DOHH2 (cell line): ENCODE measurements at regions not wholly inside any gene's neighbourhood (a gene's known extent, or its start where the extent isn't known, plus 50 kb on each side); places are given as distances from the start of the nearest gene placed in this dataset.

Experiments
- EZH2phosphoT487 ChIP-seq: fragments of 200-600 bp; sonication (generic); IDR thresholded peaks from 2 replicates; pipeline ENCODE4 v1.6.1; 2017; ENCODE audit warnings: borderline replicate concordance, mild to moderate bottlenecking, antibody characterized with exemption, low read length, moderate library complexity, mixed read lengths
- TF ChIP-seq, protein P1 (sequence below): fragments of 200-600 bp; sonication (generic); IDR thresholded peaks from one replicate; pipeline ENCODE4 v1.5.1; 2014; ENCODE audit warnings: antibody characterized with exemption, mild to moderate bottlenecking, low read depth, low read length; ENCODE audit not compliant: poor library complexity, severe bottlenecking

DNA sequence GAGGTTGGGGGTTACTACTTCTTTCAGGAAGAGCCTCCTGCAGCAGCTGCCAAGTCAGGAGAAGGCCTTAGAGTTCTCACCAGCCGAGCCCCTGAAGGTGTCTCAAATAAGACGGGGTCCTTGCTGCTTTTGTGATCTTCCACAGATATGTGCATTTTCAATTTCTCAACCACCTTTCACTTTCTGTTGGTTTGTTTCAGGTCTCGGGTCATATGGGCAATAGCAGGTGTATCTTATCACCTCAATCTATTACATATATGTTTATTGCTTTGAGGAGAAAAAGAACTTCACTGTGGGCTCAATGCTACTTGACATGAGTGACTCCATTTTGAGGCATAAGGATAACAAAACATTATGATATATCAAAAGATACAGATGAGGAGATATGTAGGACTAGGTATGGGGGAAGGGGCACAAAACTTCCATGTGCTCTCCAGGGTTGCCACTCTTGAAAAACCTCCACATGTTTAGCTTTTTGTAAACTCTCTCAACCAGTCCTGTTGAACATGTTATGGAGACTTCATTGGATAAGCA, 1171.4 kb upstream of the ADGRL2 start:
- no peak for TF ChIP-seq EZH2phosphoT487
- TF ChIP-seq, protein P1, sequence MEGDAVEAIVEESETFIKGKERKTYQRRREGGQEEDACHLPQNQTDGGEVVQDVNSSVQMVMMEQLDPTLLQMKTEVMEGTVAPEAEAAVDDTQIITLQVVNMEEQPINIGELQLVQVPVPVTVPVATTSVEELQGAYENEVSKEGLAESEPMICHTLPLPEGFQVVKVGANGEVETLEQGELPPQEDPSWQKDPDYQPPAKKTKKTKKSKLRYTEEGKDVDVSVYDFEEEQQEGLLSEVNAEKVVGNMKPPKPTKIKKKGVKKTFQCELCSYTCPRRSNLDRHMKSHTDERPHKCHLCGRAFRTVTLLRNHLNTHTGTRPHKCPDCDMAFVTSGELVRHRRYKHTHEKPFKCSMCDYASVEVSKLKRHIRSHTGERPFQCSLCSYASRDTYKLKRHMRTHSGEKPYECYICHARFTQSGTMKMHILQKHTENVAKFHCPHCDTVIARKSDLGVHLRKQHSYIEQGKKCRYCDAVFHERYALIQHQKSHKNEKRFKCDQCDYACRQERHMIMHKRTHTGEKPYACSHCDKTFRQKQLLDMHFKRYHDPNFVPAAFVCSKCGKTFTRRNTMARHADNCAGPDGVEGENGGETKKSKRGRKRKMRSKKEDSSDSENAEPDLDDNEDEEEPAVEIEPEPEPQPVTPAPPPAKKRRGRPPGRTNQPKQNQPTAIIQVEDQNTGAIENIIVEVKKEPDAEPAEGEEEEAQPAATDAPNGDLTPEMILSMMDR: no peak
